Nephron progenitor cell (in vitro differentiated cells): ENCODE measurements at regions not wholly inside any gene's neighbourhood (a gene's known extent, or its start where the extent isn't known, plus 50 kb on each side); places are given as distances from the start of the nearest gene placed in this dataset.

Source experiments
- DNase-seq: peaks from one replicate; pipeline ENCODE4 v3.0.0; 2021
- H3K27ac Mint-ChIP-seq: 2 replicates; pipeline ENCODE4 v1.8.0; 2021; ENCODE audit warnings: mild to moderate bottlenecking, moderate library complexity, mixed read lengths
- H3K27me3 Mint-ChIP-seq: 2 replicates; pipeline ENCODE4 v1.8.0; 2021; ENCODE audit warnings: mild to moderate bottlenecking, low read depth, mixed read lengths; ENCODE audit not compliant: poor library complexity
- H3K36me3 Mint-ChIP-seq: 2 replicates; pipeline ENCODE4 v1.8.0; 2021; ENCODE audit warnings: low read depth, mixed read lengths
- H3K4me1 Mint-ChIP-seq: 2 replicates; pipeline ENCODE4 v1.8.0; 2021; ENCODE audit warnings: mixed read lengths
- H3K4me3 Mint-ChIP-seq: 2 replicates; pipeline ENCODE4 v1.8.0; 2021; ENCODE audit warnings: mild to moderate bottlenecking, moderate library complexity, mixed read lengths
- H3K9me3 Mint-ChIP-seq: 2 replicates; pipeline ENCODE4 v1.8.0; 2021; ENCODE audit warnings: mild to moderate bottlenecking, moderate library complexity, mixed read lengths
- CTCF ChIP-seq: fragments of 200-600 bp; sonication (generic); IDR thresholded peaks from 2 replicates; pipeline ENCODE4 v1.5.0; 2021; ENCODE audit warnings: antibody characterized with exemption

- Mint-ChIP-seq H3K27me3 (no peaks in the 10 kb centered on the region), H3K4me3 (no peak overlapping the region), H3K27ac (no peak overlapping the region), H3K9me3 (peaks cover 41% of the 10 kb centered on the region), H3K4me1 (no peaks in the 10 kb centered on the region), H3K36me3 (peaks cover 6% of the 10 kb centered on the region)
- no peak for DNase-seq
- no peak for TF ChIP-seq CTCF
These were observed 228.1 kb upstream of the C11orf87 start for GRCh38 chr11:109193880-109194279.

GRCh38 chr11:109196016-109196415 is 226.0 kb upstream of the C11orf87 start:
- no peaks in the 10 kb centered on the region for H3K27me3 Mint-ChIP-seq
- no peak for TF ChIP-seq CTCF
- H3K36me3 Mint-ChIP-seq = peaks cover 6% of the 10 kb centered on the region
- H3K27ac Mint-ChIP-seq = no peak overlapping the region
- no peak overlapping the region for H3K4me3 Mint-ChIP-seq
- H3K4me1 Mint-ChIP-seq = no peaks in the 10 kb centered on the region
- peaks cover 25% of the 10 kb centered on the region for H3K9me3 Mint-ChIP-seq
- no peak for DNase-seq

- DNase-seq = no peak
- TF ChIP-seq CTCF = no peak
- H3K27me3 Mint-ChIP-seq = no peaks in the 10 kb centered on the region
- no peak overlapping the region for H3K4me3 Mint-ChIP-seq
- no peak overlapping the region for H3K27ac Mint-ChIP-seq
- peaks cover 9% of the 10 kb centered on the region for H3K9me3 Mint-ChIP-seq
- H3K36me3 Mint-ChIP-seq = no peaks in the 10 kb centered on the region
- H3K4me1 Mint-ChIP-seq = no peaks in the 10 kb centered on the region
These were observed 224.3 kb upstream of the C11orf87 start for GRCh38 chr11:109197656-109198055.

- H3K4me1 Mint-ChIP-seq = no peaks in the 10 kb centered on the region
- no peak overlapping the region for H3K4me3 Mint-ChIP-seq
- no peaks in the 10 kb centered on the region for H3K27me3 Mint-ChIP-seq
- no peak overlapping the region for H3K27ac Mint-ChIP-seq
- no peaks in the 10 kb centered on the region for H3K36me3 Mint-ChIP-seq
- no peak for DNase-seq
- peaks cover 11% of the 10 kb centered on the region for H3K9me3 Mint-ChIP-seq
- no peak for TF ChIP-seq CTCF
These were observed 218.8 kb upstream of the C11orf87 start for GRCh38 chr11:109203176-109203575.

GRCh38 chr11:109205312-109205711 is 216.7 kb upstream of the C11orf87 start:
- Mint-ChIP-seq H3K27me3 (no peaks in the 10 kb centered on the region), H3K36me3 (no peaks in the 10 kb centered on the region), H3K4me3 (no peak overlapping the region), H3K4me1 (no peaks in the 10 kb centered on the region), H3K9me3 (peaks cover 11% of the 10 kb centered on the region), H3K27ac (no peak overlapping the region)
- TF ChIP-seq CTCF = no peak
- DNase-seq = no peak

GRCh38 chr11:109208121-109208520 is 213.9 kb upstream of the C11orf87 start:
- no peak for DNase-seq
- Mint-ChIP-seq H3K27ac (no peak overlapping the region), H3K9me3 (peaks cover 22% of the 10 kb centered on the region), H3K27me3 (no peaks in the 10 kb centered on the region), H3K36me3 (no peaks in the 10 kb centered on the region), H3K4me3 (no peak overlapping the region), H3K4me1 (no peaks in the 10 kb centered on the region)
- no peak for TF ChIP-seq CTCF
